H1 (cell line): ENCODE measurements at regions not wholly inside any gene's neighbourhood (a gene's known extent, or its start where the extent isn't known, plus 50 kb on each side); places are given as distances from the start of the nearest gene placed in this dataset.

Source experiments
- CTCF ChIA-PET: fragments of 300-600 bp; sonication (Branson Sonifier 250); formaldehyde crosslinking; loops from one replicate; lab custom pipeline; 2021; ENCODE audit not compliant: partially characterized antibody; lab: Charles Lee
- POLR2A ChIA-PET: fragments of 300-600 bp; sonication (Branson Sonifier 250); formaldehyde crosslinking; loops from one replicate; lab custom pipeline; 2021; ENCODE audit warnings: inconsistent platforms; ENCODE audit not compliant: partially characterized antibody; lab: Charles Lee
- DNase-seq, 2 experiments: peaks; one replicate each; pipeline versions ENCODE4 v3.0.0 to v3.0.0-alpha.2; 2010 to 2022; ENCODE audit warnings: low spot score in 2 of 2, low read depth in 1 of 2, mixed read lengths in 1 of 2
- FAIRE-seq: peaks from 2 replicates; lab custom pipeline; 2011; peaks lifted over from hg19 to GRCh38; lab: Jason Lieb, UNC
- H2AFZ ChIP-seq: 2 replicates; pipeline ENCODE4 v1.8.1; 2012; ENCODE audit warnings: low read length, inconsistent platforms
- H2AK5ac ChIP-seq: 2 replicates; pipeline ENCODE4 v1.6.1; 2013; ENCODE audit warnings: low read depth, low read length
- H2BK120ac ChIP-seq: replicated peaks from 2 replicates; pipeline ENCODE3; 2013; ENCODE audit warnings: low read depth, low read length, inconsistent platforms
- H2BK12ac ChIP-seq: 2 replicates; pipeline ENCODE4 v1.6.1; 2013; ENCODE audit warnings: low read depth, low read length
- H2BK15ac ChIP-seq: 2 replicates; pipeline ENCODE4 v1.6.1; 2013; ENCODE audit warnings: low read length
- H2BK20ac ChIP-seq: 2 replicates; pipeline ENCODE4 v1.6.1; 2013; ENCODE audit warnings: low read length
- H2BK5ac ChIP-seq: 2 replicates; pipeline ENCODE4 v1.6.1; 2013; ENCODE audit warnings: low read depth, low read length
- H3K14ac ChIP-seq: 2 replicates; pipeline ENCODE4 v1.6.1; 2013; ENCODE audit warnings: inconsistent platforms; ENCODE audit not compliant: insufficient read length
- H3K18ac ChIP-seq: 2 replicates; pipeline ENCODE4 v1.6.1; 2013; ENCODE audit warnings: low read length; ENCODE audit errors: extremely low read depth
- H3K23ac ChIP-seq: 2 replicates; pipeline ENCODE4 v1.6.1; 2013; ENCODE audit warnings: inconsistent platforms; ENCODE audit not compliant: insufficient read length
- H3K23me2 ChIP-seq: 2 replicates; pipeline ENCODE4 v1.6.1; 2013; ENCODE audit warnings: low read depth, low read length
- H3K27ac ChIP-seq: 2 replicates; pipeline ENCODE4 v1.6.1; 2011; ENCODE audit warnings: low read depth, low read length, inconsistent platforms
- H3K27me3 ChIP-seq, 4 experiments: replicated peaks in 1 of 4; 1 replicate in 1 of 4; 2 replicates in 3 of 4; pipeline versions ENCODE4 v1.6.1 to v1.8.1; 2011 to 2013; ENCODE audit warnings: low read length in 3 of 4, mild to moderate bottlenecking in 3 of 4, inconsistent platforms in 2 of 4, mixed read lengths in 2 of 4, moderate library complexity in 1 of 4; ENCODE audit not compliant: control insufficient read depth in 3 of 4, insufficient read depth in 3 of 4; ENCODE audit errors: extremely low read depth in 1 of 4
- H3K36me3 ChIP-seq, 4 experiments: 2 replicates each; pipeline versions ENCODE4 v1.6.1 to v1.8.1; 2011 to 2013; ENCODE audit warnings: mild to moderate bottlenecking in 4 of 4, low read length in 3 of 4, moderate library complexity in 2 of 4, control low read depth in 1 of 4, inconsistent platforms in 1 of 4; ENCODE audit not compliant: insufficient read depth in 4 of 4, control insufficient read depth in 2 of 4
- H3K4ac ChIP-seq: replicated peaks from 2 replicates; pipeline ENCODE3; 2013; ENCODE audit warnings: low read length, low read depth, mixed read lengths, inconsistent platforms; ENCODE audit not compliant: insufficient read length
- H3K4me1 ChIP-seq, 4 experiments: replicated peaks in 1 of 4; 1 replicate in 1 of 4; 2 replicates in 3 of 4; pipeline versions ENCODE4 v1.6.1 to v1.8.1; 2011 to 2013; ENCODE audit warnings: low read length in 3 of 4, inconsistent platforms in 2 of 4, mixed read lengths in 1 of 4; ENCODE audit not compliant: insufficient read depth in 4 of 4, control insufficient read depth in 3 of 4
- H3K4me2 ChIP-seq, 2 experiments: 2 replicates each; pipeline versions ENCODE4 v1.6.1 to v1.8.1; 2011 to 2013; ENCODE audit warnings: low read depth in 2 of 2, low read length in 2 of 2, control low read depth in 1 of 2, inconsistent platforms in 1 of 2, mild to moderate bottlenecking in 1 of 2; ENCODE audit not compliant: insufficient read depth in 1 of 2
- H3K4me3 ChIP-seq, 4 experiments: fragments of 200-600, 300-600 bp in 1 of 4; sonication (generic), shearing (Covaris generic), sonication (Bioruptor Twin) in 1 of 4; 2 replicates each; pipeline versions ENCODE4 v1.5.1 to v1.8.1; 2011 to 2016; ENCODE audit warnings: low read length in 4 of 4, low read depth in 3 of 4, control low read depth in 2 of 4, inconsistent platforms in 2 of 4, mild to moderate bottlenecking in 2 of 4, mixed read lengths in 1 of 4, moderate library complexity in 1 of 4; ENCODE audit not compliant: insufficient read depth in 2 of 4; ENCODE audit errors: extremely low read depth in 1 of 4
- H3K56ac ChIP-seq: replicated peaks from 2 replicates; pipeline ENCODE3; 2013; ENCODE audit warnings: low read depth, mild to moderate bottlenecking, mixed read lengths, low read length, inconsistent platforms; ENCODE audit not compliant: insufficient read length
- H3K79me1 ChIP-seq: 2 replicates; pipeline ENCODE4 v1.6.1; 2013; ENCODE audit warnings: low read depth, low read length, control low read depth
- H3K79me2 ChIP-seq, 2 experiments: 2 replicates each; pipeline versions ENCODE4 v1.6.1 to v1.8.1; 2012 to 2013; ENCODE audit warnings: low read length in 2 of 2, mild to moderate bottlenecking in 2 of 2, inconsistent platforms in 1 of 2; ENCODE audit not compliant: insufficient read depth in 2 of 2, control insufficient read depth in 1 of 2
- H3K9ac ChIP-seq, 4 experiments: replicated peaks in 1 of 4; 1 replicate in 1 of 4; 2 replicates in 3 of 4; pipeline versions ENCODE4 v1.6.1 to v1.8.1; 2011 to 2013; ENCODE audit warnings: low read depth in 3 of 4, low read length in 3 of 4, control low read depth in 2 of 4, mild to moderate bottlenecking in 2 of 4, moderate library complexity in 2 of 4, inconsistent platforms in 1 of 4; ENCODE audit errors: extremely low read depth in 1 of 4
- H3K9me3 ChIP-seq, 2 experiments: 2 replicates each; pipeline versions ENCODE4 v1.6.1 to v1.8.1; 2012 to 2013; ENCODE audit warnings: mild to moderate bottlenecking in 2 of 2, moderate library complexity in 2 of 2, control low read depth in 1 of 2, inconsistent platforms in 1 of 2, low read depth in 1 of 2, low read length in 1 of 2, mixed read lengths in 1 of 2; ENCODE audit not compliant: insufficient read depth in 2 of 2
- H4K20me1 ChIP-seq, 2 experiments: replicated peaks in 1 of 2; 2 replicates each; pipeline versions ENCODE3 to v1.8.1; 2011 to 2013; ENCODE audit warnings: inconsistent platforms in 2 of 2, low read length in 2 of 2, mild to moderate bottlenecking in 1 of 2; ENCODE audit not compliant: insufficient read depth in 2 of 2, control insufficient read depth in 1 of 2
- H4K5ac ChIP-seq: 2 replicates; pipeline ENCODE4 v1.6.1; 2013; ENCODE audit warnings: low read length, low read depth, mixed read lengths, inconsistent platforms; ENCODE audit not compliant: insufficient read length
- H4K8ac ChIP-seq: 2 replicates; pipeline ENCODE4 v1.8.0; 2013; ENCODE audit warnings: mild to moderate bottlenecking, moderate library complexity, low read length, inconsistent platforms; ENCODE audit not compliant: insufficient read depth; ENCODE audit errors: extremely low read depth
- H4K91ac ChIP-seq: replicated peaks from 2 replicates; pipeline ENCODE3; 2013; ENCODE audit warnings: low read length, mixed read lengths, inconsistent platforms; ENCODE audit not compliant: insufficient read length
- EGR1 ChIP-seq: IDR thresholded peaks from 2 replicates; pipeline ENCODE4 v1.6.1; 2011; ENCODE audit warnings: low read depth, low read length, borderline replicate concordance
- HDAC2 ChIP-seq, 2 experiments: fragments of 300-600 bp in 1 of 2; sonication (generic) in 1 of 2; IDR thresholded peaks; 2 replicates each; pipeline ENCODE4 v1.6.1; 2011 to 2012; ENCODE audit warnings: low read depth in 2 of 2, low read length in 2 of 2, mild to moderate bottlenecking in 2 of 2, moderate library complexity in 2 of 2, borderline replicate concordance in 1 of 2, inconsistent platforms in 1 of 2
- HDAC6 ChIP-seq: IDR thresholded peaks from one replicate; pipeline ENCODE4 v1.7.1; 2012; ENCODE audit warnings: low read depth, mild to moderate bottlenecking, inconsistent platforms, low read length, moderate library complexity
- JUND ChIP-seq: IDR thresholded peaks from 2 replicates; pipeline ENCODE4 v1.6.1; 2011; ENCODE audit warnings: mild to moderate bottlenecking, improper control_type of control experiment, low read length
- NANOG ChIP-seq: IDR thresholded peaks from 2 replicates; pipeline ENCODE4 v1.6.1; 2011; ENCODE audit warnings: low read length, low read depth, mild to moderate bottlenecking, inconsistent platforms; ENCODE audit not compliant: insufficient read depth, poor library complexity, severe bottlenecking
- SP4 ChIP-seq: IDR thresholded peaks from 2 replicates; pipeline ENCODE4 v1.6.1; 2012; ENCODE audit warnings: low read length, inconsistent platforms
- SRF ChIP-seq: IDR thresholded peaks from 2 replicates; pipeline ENCODE4 v1.6.1; 2011; ENCODE audit warnings: mild to moderate bottlenecking, low read depth, low read length, moderate library complexity
- TAF7 ChIP-seq: optimal IDR thresholded peaks from 2 replicates; pipeline ENCODE3; 2011; ENCODE audit warnings: low read depth, mild to moderate bottlenecking, inconsistent platforms, low read length, moderate library complexity, borderline replicate concordance
- WGBS, 2 experiments: shearing (Covaris generic) in 1 of 2; methylation state at CpG; one replicate each; pipeline versions ENCODE4 v1.1.6 to v1.1.7; 2013 to 2015; ENCODE audit warnings: low lambda C conversion rate in 2 of 2, mixed read lengths in 2 of 2, inconsistent platforms in 1 of 2, low coverage in 1 of 2, missing lambda C conversion rate in 1 of 2; ENCODE audit not compliant: insufficient replicate concordance in 2 of 2, insufficient coverage in 1 of 2, insufficient read length in 1 of 2; ENCODE audit errors: extremely low coverage in 1 of 2, missing lambda C conversion rate in 1 of 2; 5-methylcytosine and 5-hydroxymethylcytosine counted together

- no peak for TF ChIP-seq TAF7
These were observed 55.9 kb upstream of the AVPR1A start (continued) for GRCh38 chr12:63206909-63207308.

- no peak overlapping the region for H3K4ac ChIP-seq
- no peaks in the 10 kb centered on the region for H3K23me2 ChIP-seq
- H3K4me1 ChIP-seq: no peaks in the 10 kb centered on the region
- H4K8ac ChIP-seq: no peak overlapping the region
- 84% methylated on average over 1 of the region's 1 CpG; no CpG with 5 or more reads in 1 of the 2 experiments for WGBS, 2 experiments
- no peaks in the 10 kb centered on the region for H3K79me2 ChIP-seq
- no peak overlapping the region for H2AK5ac ChIP-seq
- ChIA-PET POLR2A (no interaction called here), CTCF (no interaction called here)
- no peak overlapping the region for H4K5ac ChIP-seq
- no peak overlapping the region for H3K56ac ChIP-seq
- no peak overlapping the region for H3K27ac ChIP-seq
- FAIRE-seq (no peak), DNase-seq (no peak)
- no peaks in the 10 kb centered on the region for H3K27me3 ChIP-seq
- no peak overlapping the region for H3K9ac ChIP-seq
- no peak overlapping the region for H3K14ac ChIP-seq
- H2BK5ac ChIP-seq: no peak overlapping the region
- H2AFZ ChIP-seq: no peak overlapping the region
- H2BK120ac ChIP-seq: no peak overlapping the region
- H3K4me3 ChIP-seq: no peak overlapping the region
- TF ChIP-seq HDAC2 (IDR thresholded peaks at IDR 0.05; ENCODE audit: borderline replicate concordance in 1 of 2, low read depth in 2 of 2, low read length in 2 of 2) (no peak), JUND (no peak), SP4 (no peak), EGR1 (no peak), SRF (no peak), NANOG (no peak), HDAC6 (no peak)
- H3K18ac ChIP-seq: no peak overlapping the region
- H3K36me3 ChIP-seq: no peaks in the 10 kb centered on the region
- H2BK12ac ChIP-seq: no peak overlapping the region
- H2BK15ac ChIP-seq: no peak overlapping the region
- H3K79me1 ChIP-seq: no peaks in the 10 kb centered on the region
- H3K9me3 ChIP-seq: no peaks in the 10 kb centered on the region
- no peak overlapping the region for H3K23ac ChIP-seq
- H4K20me1 ChIP-seq: no peaks in the 10 kb centered on the region
- no peak overlapping the region for H4K91ac ChIP-seq
- H2BK20ac ChIP-seq: no peak overlapping the region
- H3K4me2 ChIP-seq: no peak overlapping the region
These were observed 55.5 kb upstream of the AVPR1A start for GRCh38 chr12:63206494-63206893.
